ENCODE measurements at regions not wholly inside any gene's neighbourhood (a gene's known extent, or its start where the extent isn't known, plus 50 kb on each side); places are given as distances from the start of the nearest gene placed in this dataset.
"Not testable (repeated sequence)": the region's sequence is repeated elsewhere in the genome, so short reads cannot be mapped to it uniquely, and the experiment has no call there.

DNA sequence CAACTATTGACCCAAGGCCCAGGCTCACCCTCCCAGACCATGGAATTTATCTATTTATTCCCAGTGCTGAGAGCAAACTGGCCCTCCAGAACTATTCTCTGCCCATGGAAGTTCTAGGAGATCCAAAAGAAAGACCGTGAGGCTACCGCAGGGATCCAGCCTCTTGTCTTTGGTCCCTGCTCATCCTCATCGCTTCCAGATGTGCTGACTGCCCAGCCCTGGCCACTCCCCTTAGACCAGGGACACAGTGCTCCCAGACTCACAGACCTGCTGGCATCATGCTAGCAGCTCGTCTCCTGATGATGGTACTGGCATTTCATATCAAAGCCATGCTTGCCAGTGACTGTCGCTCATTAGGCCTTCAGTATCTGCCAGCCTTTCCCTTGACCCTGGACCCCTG is 405.7 kb upstream of the PPP2R3A start:
- no peak for DNase-seq

DNA sequence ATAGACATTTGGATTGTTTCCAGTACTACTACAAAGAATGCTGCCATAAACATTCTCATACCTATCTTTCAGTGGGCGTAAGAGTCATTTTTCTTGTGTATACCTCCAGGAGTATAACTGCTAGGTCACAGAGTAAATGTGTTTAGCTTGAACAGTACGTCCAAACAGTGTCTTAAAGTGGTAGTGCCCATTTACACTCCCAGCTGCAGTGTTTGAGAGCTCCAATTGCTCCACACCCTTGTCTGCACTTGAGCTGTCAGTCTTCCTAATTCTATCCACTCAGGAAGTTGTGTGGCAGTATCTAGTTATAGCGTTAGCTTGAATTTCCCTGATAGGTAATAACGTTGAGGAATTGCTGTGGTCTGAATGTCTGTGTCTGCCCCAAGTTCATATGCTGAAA is 404.7 kb upstream of the PPP2R3A start:
- no peak for DNase-seq

- no peak for DNase-seq
These were observed 400.8 kb upstream of the PPP2R3A start for GRCh38 chr3:135564696-135565095.

GRCh38 chr3:135565546-135565945 is 400.0 kb upstream of the PPP2R3A start:
- no peak for DNase-seq

DNA sequence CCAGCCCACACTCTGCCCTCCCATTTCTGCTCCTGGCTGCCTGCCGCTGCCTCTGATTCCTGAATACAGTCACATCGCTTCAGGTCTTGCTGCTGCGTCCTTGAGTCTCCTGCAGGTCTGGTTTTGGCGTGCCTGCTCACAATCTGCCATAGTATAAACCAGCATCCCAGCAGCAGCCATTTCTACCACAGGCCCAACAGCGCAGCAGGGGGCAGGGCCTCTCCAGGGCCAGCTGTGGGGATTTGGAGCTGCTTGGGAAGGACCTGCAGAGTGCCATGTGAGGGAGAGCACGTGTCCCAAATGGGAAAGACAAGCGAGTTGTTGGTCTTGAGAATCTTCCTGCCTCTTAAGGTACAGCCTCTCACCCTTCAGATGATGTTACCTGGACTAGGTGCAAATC is 398.3 kb upstream of the PPP2R3A start:
- no peak for DNase-seq

- peak; percentile 96 for DNase-seq
These were observed 388.8 kb upstream of the PPP2R3A start for GRCh38 chr3:135576751-135577150.

DNA sequence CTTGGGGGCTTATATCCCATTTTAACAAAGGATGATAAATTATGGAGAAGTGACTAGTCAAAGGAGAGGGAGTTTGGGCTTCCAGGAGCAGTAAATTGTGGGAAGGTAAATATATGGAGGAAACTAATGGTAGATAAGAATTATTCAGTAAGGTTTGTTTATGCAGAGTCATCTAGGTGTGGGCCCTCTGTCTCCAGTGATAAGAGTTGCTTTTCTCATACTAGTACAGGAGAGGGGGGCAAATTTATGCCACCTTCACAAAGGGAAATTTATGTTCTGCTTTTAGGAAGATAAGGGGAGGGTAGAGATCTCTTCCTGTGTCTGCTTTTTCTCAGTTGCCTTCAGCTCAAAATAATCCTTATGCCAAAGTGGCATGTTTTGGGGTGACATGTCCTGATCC is 383.7 kb upstream of the PPP2R3A start:
- no peak for DNase-seq

DNA sequence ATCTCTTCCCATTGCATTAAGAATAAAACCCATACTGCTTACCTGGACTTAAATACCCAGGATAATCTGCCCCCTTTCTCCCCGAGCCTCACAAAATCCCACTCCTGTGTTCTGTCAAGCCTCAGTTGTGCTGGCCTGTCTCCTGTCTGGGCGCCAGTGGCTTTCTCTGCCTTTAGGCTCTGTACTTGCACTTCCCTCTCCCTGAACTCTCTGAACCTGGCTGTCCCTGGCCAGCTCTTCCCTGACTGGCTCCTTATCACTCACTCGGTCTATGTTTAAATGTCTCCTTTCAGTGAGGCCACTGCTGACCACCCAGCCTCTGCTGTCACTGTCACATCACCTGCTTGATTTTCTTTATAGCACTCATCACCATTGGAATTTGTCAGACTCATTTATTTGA is 382.7 kb upstream of the PPP2R3A start:
- DNase-seq, result no peak

GRCh38 chr3:135596563-135596962 is 369.0 kb upstream of the PPP2R3A start:
- DNase-seq, result no peak

DNA sequence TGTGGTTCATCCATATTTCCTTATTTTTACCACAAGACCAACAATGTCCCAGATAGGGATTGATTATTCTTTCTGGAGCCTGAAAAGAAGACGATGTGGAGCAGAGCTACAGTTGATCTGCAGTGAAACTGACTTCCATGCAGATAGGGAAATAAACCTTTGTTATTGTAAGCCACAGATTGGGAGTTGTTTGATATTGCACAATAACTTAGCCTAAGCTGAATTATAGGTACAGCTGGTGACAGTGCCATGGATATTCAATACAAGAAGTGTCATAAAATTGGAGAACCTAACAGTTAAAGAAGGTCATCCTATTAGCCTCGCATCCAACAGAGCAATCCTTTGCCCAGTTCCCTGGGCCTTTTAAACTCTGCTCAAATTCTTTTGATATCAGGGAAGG is 367.7 kb upstream of the PPP2R3A start:
- no peak for DNase-seq

DNA sequence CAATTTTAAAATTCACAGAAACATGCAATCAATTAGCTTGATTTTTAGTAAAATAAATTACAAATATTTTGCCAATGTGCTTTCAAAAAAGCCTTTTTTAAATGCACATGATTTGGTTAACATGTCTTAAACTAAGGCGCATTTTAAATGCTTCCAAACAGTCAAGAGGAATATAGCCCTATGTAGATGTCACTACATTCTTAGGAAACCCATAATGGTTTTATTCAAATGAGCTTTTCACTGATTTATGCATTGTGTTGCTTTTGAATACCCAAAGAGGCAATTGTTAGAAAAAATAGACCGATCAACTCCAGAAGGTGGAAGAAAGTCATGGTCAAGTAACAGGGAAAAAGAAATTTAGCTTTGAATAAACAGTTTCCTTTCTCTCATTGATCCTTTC is 366.9 kb upstream of the PPP2R3A start:
- no peak for DNase-seq

GRCh38 chr3:135604512-135604911 is 361.0 kb upstream of the PPP2R3A start:
- not testable (repeated sequence) for DNase-seq

DNA sequence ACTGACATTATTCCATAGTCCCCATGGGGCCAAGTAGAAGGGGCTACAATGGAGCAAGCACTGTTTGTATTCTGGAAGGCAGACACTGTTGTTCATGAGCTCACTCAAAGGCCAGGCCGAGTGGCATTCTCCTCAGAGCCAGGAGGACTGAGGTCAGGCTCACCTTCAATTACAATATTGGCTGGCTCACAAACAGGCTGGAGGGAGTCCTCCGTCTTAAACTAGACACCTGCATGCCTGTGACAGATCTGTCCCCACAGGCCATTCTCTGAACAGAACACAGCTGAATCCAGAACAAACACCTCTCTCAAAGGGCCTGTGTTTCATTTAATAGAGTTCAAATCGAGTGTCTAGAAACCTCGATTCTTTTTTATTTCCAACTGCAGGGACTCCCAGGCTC is 347.4 kb upstream of the PPP2R3A start:
- peak; percentile 72 for DNase-seq

- DNase-seq, result no peak
These were observed 344.2 kb upstream of the PPP2R3A start for GRCh38 chr3:135621184-135621920.

DNA sequence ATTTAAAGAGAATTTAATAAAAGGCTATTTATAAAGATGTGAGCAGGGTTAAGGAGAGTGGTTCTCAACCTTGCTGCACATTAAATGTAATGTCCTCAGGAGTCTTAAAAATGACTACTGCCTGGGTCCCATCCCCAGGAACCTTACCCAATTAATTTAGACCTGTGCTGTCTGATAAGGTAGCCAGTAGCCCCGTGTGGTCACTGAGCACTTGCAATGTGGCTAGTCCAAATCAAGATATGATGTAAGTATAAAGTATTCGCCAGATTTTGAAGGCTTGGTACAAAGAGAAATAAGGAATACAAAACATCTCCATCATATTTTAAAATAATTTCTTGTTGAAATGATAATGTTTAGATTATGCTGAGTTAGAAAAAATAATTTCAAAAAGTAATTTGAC is 343.3 kb upstream of the PPP2R3A start:
- no peak for DNase-seq

DNA sequence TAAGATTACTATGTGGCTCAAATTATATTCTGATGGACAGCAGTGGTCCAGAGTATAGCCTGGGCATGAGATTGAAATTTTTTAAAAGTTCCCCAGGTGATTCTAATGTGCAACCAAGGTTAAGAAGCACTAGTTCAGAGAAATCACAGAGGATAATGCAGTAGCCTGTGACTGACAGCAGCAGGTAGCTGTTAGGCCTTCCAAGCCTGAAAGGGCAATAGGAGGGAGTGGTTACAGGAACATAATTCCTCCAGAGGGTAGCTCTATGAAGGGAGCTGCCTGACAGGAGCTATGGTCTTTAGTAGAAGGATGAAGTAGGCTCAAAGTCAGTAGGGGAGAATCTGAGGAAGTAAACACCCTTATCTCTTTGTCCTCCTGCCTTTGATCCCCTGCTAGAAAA is 342.9 kb upstream of the PPP2R3A start:
- no peak for DNase-seq

DNA sequence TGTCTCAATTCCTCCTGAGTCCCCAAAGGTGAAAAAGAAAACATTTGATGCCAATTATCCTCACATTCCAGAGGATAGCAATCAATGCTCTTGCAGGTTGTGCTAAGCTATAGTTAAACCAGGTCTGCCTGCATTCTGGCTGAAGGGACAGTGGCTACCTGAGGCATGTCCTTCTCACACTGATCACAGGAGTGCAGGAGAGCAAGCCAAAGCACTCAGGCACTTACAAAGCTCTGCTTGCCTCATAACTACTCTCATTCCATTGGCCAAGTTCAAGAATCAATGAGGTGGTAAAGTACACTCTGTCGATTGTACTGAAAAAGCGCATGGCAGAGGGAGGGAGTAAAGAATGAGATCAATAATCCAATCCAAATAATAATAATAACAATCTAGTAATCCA is 342.0 kb upstream of the PPP2R3A start:
- DNase-seq, result no peak

DNA sequence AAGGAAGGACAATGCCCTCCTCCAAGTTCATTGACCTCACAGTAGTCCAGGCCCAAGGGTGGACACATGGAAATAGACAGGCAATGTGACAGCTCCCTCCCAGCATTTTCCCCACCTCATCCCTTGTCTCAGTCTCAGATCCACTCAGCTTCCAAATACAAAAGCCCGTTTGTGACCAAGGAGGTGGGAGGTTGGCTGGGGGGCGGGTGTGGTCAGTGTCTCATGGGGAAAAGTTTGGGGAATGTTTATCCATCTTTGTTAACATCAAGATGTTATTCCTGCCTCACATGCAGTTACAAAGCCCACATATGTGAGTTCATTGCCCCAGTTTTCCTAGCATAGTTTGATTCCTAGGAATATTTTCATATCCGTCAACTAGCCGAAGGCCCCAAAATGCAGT is 338.5 kb upstream of the PPP2R3A start:
- no peak for DNase-seq

DNA sequence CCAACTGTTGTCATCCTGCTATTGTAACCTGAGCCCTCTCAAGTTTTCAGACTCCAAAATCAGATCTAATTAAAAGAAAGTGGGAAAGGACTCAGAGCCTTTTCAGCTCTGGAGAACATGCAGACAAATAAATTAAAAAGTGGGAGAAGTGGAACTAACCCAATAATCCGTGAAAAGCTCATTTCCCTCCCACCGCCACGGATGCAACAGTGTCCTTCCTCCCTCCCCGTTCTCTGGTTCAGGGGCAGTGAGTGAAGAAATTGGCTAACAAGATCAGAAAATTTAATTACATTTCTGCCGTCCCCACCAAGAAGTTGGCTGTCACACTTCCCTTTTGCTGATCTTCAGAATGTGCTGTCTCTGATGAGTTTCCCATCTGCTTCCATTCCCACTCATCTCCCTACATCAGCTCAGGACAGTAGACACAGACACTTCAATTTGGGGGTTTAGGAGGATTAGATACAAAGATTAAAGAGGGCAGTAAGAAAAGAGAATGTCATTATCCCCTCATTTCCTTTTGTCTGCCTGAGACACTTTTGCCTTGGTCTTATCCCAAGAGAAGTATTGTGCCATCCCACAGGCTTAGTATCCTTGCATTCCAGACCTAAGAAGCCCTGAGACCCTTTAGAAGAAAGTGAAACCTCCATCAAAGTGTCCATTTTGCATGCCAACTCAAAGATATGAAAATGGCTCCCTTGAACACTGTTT is 335.7 kb upstream of the PPP2R3A start:
- DNase-seq, result no peak

DNA sequence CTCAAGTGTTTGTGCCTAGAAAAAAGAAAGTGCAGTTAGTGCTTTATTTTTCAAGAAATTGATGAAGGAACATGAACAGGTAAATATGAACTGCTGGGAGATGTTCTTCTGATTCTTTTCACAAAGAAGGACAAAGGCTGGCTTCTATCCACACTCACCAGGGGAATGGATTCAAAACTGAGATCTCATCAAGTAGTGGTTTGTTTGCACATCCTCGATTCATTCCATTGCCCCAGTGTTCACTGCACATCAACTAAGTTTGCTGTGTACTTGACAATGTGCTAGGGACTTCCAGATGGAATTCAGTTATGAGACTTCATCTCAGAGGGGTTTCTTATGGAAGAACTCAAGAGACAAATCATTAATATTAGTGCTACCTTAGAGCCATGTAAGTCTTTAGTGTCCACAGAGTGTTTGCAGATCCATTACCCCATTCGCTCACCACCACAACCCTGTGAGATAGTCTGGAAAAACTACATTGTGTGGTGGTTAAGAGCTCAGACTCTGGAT is 332.9 kb upstream of the PPP2R3A start:
- no peak for DNase-seq

DNA sequence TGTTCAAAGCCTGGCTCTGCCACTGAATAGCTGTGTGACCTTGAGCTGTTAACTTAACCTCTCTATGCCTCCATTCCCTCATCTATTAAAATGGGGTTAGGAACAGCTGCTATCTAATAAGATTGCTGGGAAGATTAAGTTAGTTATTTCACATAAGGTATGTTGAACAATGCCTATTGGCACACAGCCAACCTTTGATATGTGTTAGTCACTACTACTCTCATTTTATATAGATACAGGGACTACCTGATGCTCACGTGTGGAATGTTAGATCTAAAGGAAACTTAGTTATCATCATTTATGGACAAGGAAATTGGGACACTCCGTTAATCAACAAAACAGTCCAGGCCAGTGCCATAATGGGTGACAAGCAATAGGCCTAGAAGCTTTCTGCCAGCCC is 332.4 kb upstream of the PPP2R3A start:
- no peak for DNase-seq

GRCh38 chr3:135636596-135636995 is 328.9 kb upstream of the PPP2R3A start:
- no peak for DNase-seq

- no peak for DNase-seq
These were observed 328.5 kb upstream of the PPP2R3A start for GRCh38 chr3:135637013-135637412.

DNA sequence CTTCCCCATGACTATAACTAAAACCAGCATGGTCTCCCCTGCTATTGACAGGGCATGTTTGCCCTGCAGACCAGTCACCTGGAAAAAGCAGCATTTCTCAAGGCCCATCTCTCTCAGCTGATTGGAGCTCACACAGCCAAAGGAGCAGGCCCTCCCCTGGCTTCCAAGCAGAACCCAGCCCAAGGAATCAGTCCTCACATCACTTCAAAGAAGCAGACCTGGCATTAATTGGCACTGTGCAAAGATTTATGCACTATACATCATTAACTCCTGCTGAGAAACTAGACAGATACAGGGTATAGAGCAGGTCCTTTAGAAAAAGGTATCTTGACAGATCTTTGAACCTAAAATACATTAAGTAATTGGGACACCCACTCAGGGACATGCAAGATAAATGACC is 323.8 kb upstream of the PPP2R3A start:
- DNase-seq, result no peak

GRCh38 chr3:135645541-135645940 is 320.0 kb upstream of the PPP2R3A start:
- DNase-seq, result no peak
